Keratinocyte (primary cell): ENCODE measurements at regions not wholly inside any gene's neighbourhood (a gene's known extent, or its start where the extent isn't known, plus 50 kb on each side); places are given as distances from the start of the nearest gene placed in this dataset.

ENCODE experiments used
- CTCF ChIP-seq, 3 experiments: IDR thresholded peaks in 1 of 3; conservative IDR thresholded peaks in 1 of 3; optimal IDR thresholded peaks in 1 of 3; 2 replicates in 2 of 3; 3 replicates in 1 of 3; pipeline versions ENCODE3 to v1.5.1; 2011; ENCODE audit warnings: low read length in 3 of 3, mild to moderate bottlenecking in 3 of 3, moderate library complexity in 2 of 3, control low read depth in 1 of 3, inconsistent platforms in 1 of 3; ENCODE audit not compliant: insufficient read depth in 2 of 3; ENCODE audit errors: extremely low read depth in 1 of 3
- EZH2 ChIP-seq: IDR thresholded peaks from one replicate; pipeline ENCODE4 v1.6.1; 2012; ENCODE audit warnings: inconsistent platforms, mild to moderate bottlenecking, low read length, moderate library complexity

- no peak for TF ChIP-seq CTCF (optimal IDR thresholded peaks at IDR 0.05 in 1 of 3, IDR thresholded peaks at IDR 0.05 in 1 of 3, conservative IDR thresholded peaks at IDR 0.05 in 1 of 3; ENCODE audit: extremely low read depth in 1 of 3, insufficient read depth in 2 of 3, low read length in 3 of 3)
- no peak for TF ChIP-seq EZH2
Measured at GRCh38 chr4:81369886-81370285, 101.8 kb downstream of the RASGEF1B start.
